ENCODE measurements at regions not wholly inside any gene's neighbourhood (a gene's known extent, or its start where the extent isn't known, plus 50 kb on each side); places are given as distances from the start of the nearest gene placed in this dataset.

GRCh38 chr1:157193219-157193618, 55.0 kb upstream of the ETV3 start:
- H3K9me3 ChIP-seq (ENCODE audit: insufficient read depth, low read depth), result no peaks in the 10 kb centered on the region
- ChIA-PET POLR2A (ENCODE audit: unreplicated experiment) (no interaction called here), CTCF (no interaction called here)
- no peaks in the 10 kb centered on the region for H3K9me2 ChIP-seq (ENCODE audit: insufficient read depth)
- no peak overlapping the region for H3K27ac ChIP-seq
- intact Hi-C loops (cut with micrococcal nuclease; ENCODE audit: unreplicated experiment), result loop anchor here (1.0 to 10.0 kb wide), 3 partner anchors 172 to 929 kb away; no protein-coding TSS in a partner anchor
- BruUV-seq (replicated peaks), result no TSS peak
- no peaks in the 10 kb centered on the region for H4K20me1 ChIP-seq (ENCODE audit: insufficient read depth)
- H3K4me1 ChIP-seq (replicated peaks; ENCODE audit: insufficient read depth), result no peaks in the 10 kb centered on the region
- H3K4me3 ChIP-seq, result no peak overlapping the region
- peaks cover 75% of the 10 kb centered on the region for H3K27me3 ChIP-seq (ENCODE audit: insufficient read depth, low read depth)
- no peak for DNase-seq
- H3F3A ChIP-seq (ENCODE audit: insufficient read depth, low read depth), result no peaks in the 10 kb centered on the region
- H3K79me2 ChIP-seq (ENCODE audit: low read depth), result no peaks in the 10 kb centered on the region
- no peak overlapping the region for H3K4me2 ChIP-seq
- no peak for TF ChIP-seq CTCF (conservative IDR thresholded peaks at IDR 0.05)
- TF ChIP-seq EZH2 (IDR thresholded peaks at IDR 0.05; ENCODE audit: low read depth), result no peak
- H3K36me3 ChIP-seq (ENCODE audit: low read depth), result no peaks in the 10 kb centered on the region
- H2AFZ ChIP-seq, result no peak overlapping the region

- Histone ChIP-seq H3K4me1 (replicated peaks; ENCODE audit: insufficient read depth) (no peaks in the 10 kb centered on the region), H3K4me3 (no peak overlapping the region), H3K9me2 (ENCODE audit: insufficient read depth) (no peaks in the 10 kb centered on the region), H4K20me1 (ENCODE audit: insufficient read depth) (no peaks in the 10 kb centered on the region), H3K4me2 (no peak overlapping the region), H3K36me3 (ENCODE audit: low read depth) (no peaks in the 10 kb centered on the region), H3F3A (ENCODE audit: insufficient read depth, low read depth) (no peaks in the 10 kb centered on the region), H3K9me3 (ENCODE audit: insufficient read depth, low read depth) (no peaks in the 10 kb centered on the region), H3K27me3 (ENCODE audit: insufficient read depth, low read depth) (peaks cover 86% of the 10 kb centered on the region), H2AFZ (no peak overlapping the region), H3K27ac (no peak overlapping the region), H3K79me2 (ENCODE audit: low read depth) (no peaks in the 10 kb centered on the region)
- intact Hi-C loops (cut with micrococcal nuclease; ENCODE audit: unreplicated experiment), result loop anchor here (5.0 to 10.0 kb wide), 2 partner anchors 175 to 932 kb away; no protein-coding TSS in a partner anchor
- no peak for DNase-seq
- POLR2A ChIA-PET (ENCODE audit: unreplicated experiment), result no interaction called here
- TF ChIP-seq EZH2 (IDR thresholded peaks at IDR 0.05; ENCODE audit: low read depth), result no peak
- TF ChIP-seq CTCF (conservative IDR thresholded peaks at IDR 0.05), result no peak
- CTCF ChIA-PET, result interaction anchor here (0.6 kb wide), 1 partner anchor 279 kb away, joined by 3 read pairs; no protein-coding TSS in a partner anchor
- BruUV-seq (replicated peaks), result no TSS peak
These were observed 52.1 kb upstream of the ETV3 start for GRCh38 chr1:157189986-157190982.

GRCh38 chr1:157189096-157189495, 50.9 kb upstream of the ETV3 start:
- no peaks in the 10 kb centered on the region for H3K79me2 ChIP-seq (ENCODE audit: low read depth)
- intact Hi-C loops (cut with micrococcal nuclease; ENCODE audit: unreplicated experiment), result no loop called here
- ChIA-PET POLR2A (ENCODE audit: unreplicated experiment) (no interaction called here), CTCF (interaction anchor here (0.6 kb wide), 1 partner anchor 278 kb away, joined by 3 read pairs; no protein-coding TSS in a partner anchor)
- no peak overlapping the region for H3K4me2 ChIP-seq
- BruUV-seq (replicated peaks), result no TSS peak
- no peaks in the 10 kb centered on the region for H3K36me3 ChIP-seq (ENCODE audit: low read depth)
- H3K9me3 ChIP-seq (ENCODE audit: insufficient read depth, low read depth), result no peaks in the 10 kb centered on the region
- H3F3A ChIP-seq (ENCODE audit: insufficient read depth, low read depth), result no peaks in the 10 kb centered on the region
- no peaks in the 10 kb centered on the region for H3K9me2 ChIP-seq (ENCODE audit: insufficient read depth)
- no peak for DNase-seq
- H3K4me1 ChIP-seq (replicated peaks; ENCODE audit: insufficient read depth), result no peaks in the 10 kb centered on the region
- no peak overlapping the region for H2AFZ ChIP-seq
- H4K20me1 ChIP-seq (ENCODE audit: insufficient read depth), result no peaks in the 10 kb centered on the region
- TF ChIP-seq CTCF (conservative IDR thresholded peaks at IDR 0.05) (no peak), EZH2 (IDR thresholded peaks at IDR 0.05; ENCODE audit: low read depth) (no peak)
- H3K27me3 ChIP-seq (ENCODE audit: insufficient read depth, low read depth), result peaks cover 93% of the 10 kb centered on the region
- H3K27ac ChIP-seq, result no peak overlapping the region
- H3K4me3 ChIP-seq, result no peak overlapping the region

All from PC-9 (cell line).